AG09319 (cell line): ENCODE measurements at regions not wholly inside any gene's neighbourhood (a gene's known extent, or its start where the extent isn't known, plus 50 kb on each side); places are given as distances from the start of the nearest gene placed in this dataset.

Experiments
- DNase-seq: peaks from one replicate; pipeline ENCODE4 v3.0.0-alpha.2; 2010; ENCODE audit warnings: low read depth; ENCODE audit errors: extremely low read depth
- CTCF ChIP-seq: IDR thresholded peaks from 2 replicates; pipeline ENCODE4 v1.5.1; 2011; ENCODE audit warnings: low read depth, mild to moderate bottlenecking, inconsistent platforms, low read length, moderate library complexity

- no peak for DNase-seq
- TF ChIP-seq CTCF, result no peak
These were observed 1084.7 kb upstream of the NXPH2 start for GRCh38 chr2:139864821-139865302.

- no peak for TF ChIP-seq CTCF
- DNase-seq, result no peak
These were observed 1074.7 kb upstream of the NXPH2 start for GRCh38 chr2:139854769-139855483.

GRCh38 chr2:139850254-139850890 lies 1070.2 kb upstream of the NXPH2 start:
- TF ChIP-seq CTCF, result no peak
- DNase-seq, result no peak

- no peak for TF ChIP-seq CTCF
- no peak for DNase-seq
These were observed 1056.6 kb upstream of the NXPH2 start for GRCh38 chr2:139836769-139837168.

GRCh38 chr2:139835101-139835500 lies 1054.9 kb upstream of the NXPH2 start:
- no peak for TF ChIP-seq CTCF
- no peak for DNase-seq

- no peak for TF ChIP-seq CTCF
- DNase-seq, result no peak
These were observed 1047.8 kb upstream of the NXPH2 start for GRCh38 chr2:139828011-139828410.

GRCh38 chr2:139825726-139826125 lies 1045.5 kb upstream of the NXPH2 start:
- no peak for DNase-seq
- no peak for TF ChIP-seq CTCF
